GM23338 (cell line): ENCODE measurements at regions not wholly inside any gene's neighbourhood (a gene's known extent, or its start where the extent isn't known, plus 50 kb on each side); places are given as distances from the start of the nearest gene placed in this dataset.

Source experiments
- ATAC-seq: fragments of 200-7000 bp; cut with Tn5 transposase; 3 replicates; pipeline ENCODE4 v1.9.1; 2020
- DNase-seq: peaks from one replicate; pipeline ENCODE4 v3.0.0-alpha.2; 2015; ENCODE audit warnings: low spot score
- H2AFZ ChIP-seq: fragments of 200-600 bp; sonication (generic); 2 replicates; pipeline ENCODE4 v1.8.0; 2016; ENCODE audit warnings: antibody characterized with exemption, mild to moderate bottlenecking, moderate library complexity
- H3F3A ChIP-seq: fragments of 200-600 bp; sonication (generic); replicated peaks from 2 replicates; pipeline ENCODE4 v1.8.0; 2017; ENCODE audit warnings: antibody characterized with exemption, mixed run types, low read depth
- H3K27ac ChIP-seq: fragments of 200-600 bp; sonication (generic); 2 replicates; pipeline ENCODE4 v1.6.1; 2016; ENCODE audit warnings: low read depth
- H3K27me3 ChIP-seq: fragments of 200-600 bp; sonication (generic); 2 replicates; pipeline ENCODE4 v1.8.0; 2016; ENCODE audit warnings: mild to moderate bottlenecking, mixed run types, moderate library complexity; ENCODE audit not compliant: insufficient read depth
- H3K36me3 ChIP-seq: fragments of 200-600 bp; sonication (generic); 2 replicates; pipeline ENCODE4 v1.8.0; 2016; ENCODE audit warnings: mild to moderate bottlenecking; ENCODE audit not compliant: insufficient read depth
- H3K4me1 ChIP-seq: fragments of 200-600 bp; sonication (generic); 2 replicates; pipeline ENCODE4 v1.8.0; 2016; ENCODE audit warnings: mild to moderate bottlenecking, moderate library complexity; ENCODE audit not compliant: insufficient read depth
- H3K4me2 ChIP-seq: fragments of 200-600 bp; sonication (generic); 2 replicates; pipeline ENCODE4 v1.7.1; 2017; ENCODE audit warnings: mixed run types
- H3K4me3 ChIP-seq: fragments of 200-600 bp; sonication (generic); 2 replicates; pipeline ENCODE4 v1.6.1; 2016; ENCODE audit warnings: mixed run types
- H3K79me2 ChIP-seq: fragments of 200-600 bp; sonication (generic); replicated peaks from 2 replicates; pipeline ENCODE4 v1.8.0; 2017; ENCODE audit warnings: mild to moderate bottlenecking; ENCODE audit not compliant: insufficient read depth
- H3K9me2 ChIP-seq: fragments of 200-600 bp; sonication (generic); 2 replicates; pipeline ENCODE4 v1.8.0; 2017; ENCODE audit not compliant: insufficient read depth
- H4K20me1 ChIP-seq: fragments of 200-600 bp; sonication (generic); replicated peaks from 2 replicates; pipeline ENCODE4 v1.8.0; 2017; ENCODE audit warnings: mild to moderate bottlenecking; ENCODE audit not compliant: insufficient read depth
- H3K27ac Mint-ChIP-seq: 2 replicates; pipeline ENCODE4 v1.8.0; 2020; ENCODE audit warnings: inconsistent platforms, mild to moderate bottlenecking, moderate library complexity, mixed read lengths
- H3K27me3 Mint-ChIP-seq: 3 replicates; pipeline ENCODE4 v1.8.0; 2022; ENCODE audit warnings: low read depth, mild to moderate bottlenecking, moderate library complexity, mixed read lengths, inconsistent platforms; ENCODE audit not compliant: insufficient read depth, poor library complexity
- H3K36me3 Mint-ChIP-seq: 3 replicates; pipeline ENCODE4 v1.8.0; 2021; ENCODE audit warnings: low read depth, mild to moderate bottlenecking, inconsistent platforms, moderate library complexity, mixed read lengths
- H3K4me1 Mint-ChIP-seq: 3 replicates; pipeline ENCODE4 v1.8.0; 2020; ENCODE audit warnings: mild to moderate bottlenecking, inconsistent platforms, mixed read lengths
- H3K4me3 Mint-ChIP-seq: 3 replicates; pipeline ENCODE4 v1.8.0; 2021; ENCODE audit warnings: moderate library complexity, mild to moderate bottlenecking, inconsistent platforms, mixed read lengths
- H3K9me3 Mint-ChIP-seq: 3 replicates; pipeline ENCODE4 v1.8.0; 2020; ENCODE audit warnings: moderate library complexity, mild to moderate bottlenecking, inconsistent platforms, mixed read lengths
- EZH2 ChIP-seq: fragments of 200-600 bp; sonication (generic); IDR thresholded peaks from one replicate; pipeline ENCODE4 v1.8.0; 2017; ENCODE audit warnings: antibody characterized with exemption, mild to moderate bottlenecking, low read depth; ENCODE audit not compliant: unreplicated experiment
- NANOG ChIP-seq: IDR thresholded peaks from 2 replicates; pipeline ENCODE4 v1.6.1; 2016; ENCODE audit warnings: antibody characterized with exemption, borderline replicate concordance
- STAT1 ChIP-seq: IDR thresholded peaks from one replicate; pipeline ENCODE4 v1.6.1; 2016; ENCODE audit warnings: antibody characterized with exemption; ENCODE audit not compliant: unreplicated experiment
- ZNF114 ChIP-seq: fragments of 250-450 bp; sonication (Bioruptor Pico); IDR thresholded peaks from 2 replicates; pipeline ENCODE4 v1.5.0; 2020; ENCODE audit warnings: mild to moderate bottlenecking, moderate library complexity
- ZNF331 ChIP-seq: fragments of 250-450 bp; sonication (Bioruptor Pico); IDR thresholded peaks from 2 replicates; pipeline ENCODE4 v1.5.0; 2020; ENCODE audit warnings: low read depth, mild to moderate bottlenecking, moderate library complexity
- TF ChIP-seq, protein P1 (sequence below), 2 experiments: fragments of 200-600 bp in 1 of 2; sonication (generic) in 1 of 2; conservative IDR thresholded peaks; 2 replicates each; pipeline versions ENCODE4 v1.5.1 to v1.6.1; 2016 to 2017; ENCODE audit warnings: antibody characterized with exemption in 2 of 2, low read depth in 2 of 2, mild to moderate bottlenecking in 2 of 2, moderate library complexity in 1 of 2
- TF ChIP-seq, protein P2 (sequence below): IDR thresholded peaks from 2 replicates; pipeline ENCODE4 v1.6.1; 2016; ENCODE audit warnings: antibody characterized with exemption
- TF ChIP-seq, protein P3 (sequence below): fragments of 250-450 bp; sonication (Bioruptor Pico); IDR thresholded peaks from 2 replicates; pipeline ENCODE4 v1.5.0; 2020; ENCODE audit warnings: mild to moderate bottlenecking, moderate library complexity

DNA sequence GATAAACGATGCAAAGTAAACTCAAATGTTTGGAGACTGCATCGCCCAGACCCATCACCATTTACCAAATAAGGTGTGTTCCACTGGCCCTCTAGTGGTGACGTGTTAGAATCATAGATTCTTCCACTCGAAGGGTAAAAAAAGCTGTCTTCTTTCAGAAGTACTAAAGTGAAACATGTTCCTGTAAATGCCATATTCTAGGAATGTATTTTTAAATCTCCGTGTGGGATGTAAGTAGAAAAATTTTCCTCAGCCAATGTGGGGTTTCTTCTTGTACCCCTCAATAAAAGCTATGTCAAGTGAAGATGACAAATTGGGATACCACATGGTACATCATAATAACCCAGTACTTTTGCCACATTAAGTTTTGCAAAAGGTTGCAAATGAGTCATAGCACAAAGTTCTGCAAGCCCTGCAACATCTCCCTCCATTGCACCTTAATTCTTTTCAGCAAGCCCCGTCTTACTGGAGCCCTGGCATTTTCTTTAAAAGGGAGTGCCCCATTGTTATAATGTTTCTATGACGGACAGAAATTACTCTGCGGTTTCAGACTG lies 100.8 kb downstream of the CCER1 start:
- ATAC-seq (peak; percentile 69), DNase-seq (peak; percentile 78)
- no peaks in the 10 kb centered on the region for H3K9me3 Mint-ChIP-seq
- no peaks in the 10 kb centered on the region for H3K4me1 ChIP-seq
- TF ChIP-seq, protein P1, sequence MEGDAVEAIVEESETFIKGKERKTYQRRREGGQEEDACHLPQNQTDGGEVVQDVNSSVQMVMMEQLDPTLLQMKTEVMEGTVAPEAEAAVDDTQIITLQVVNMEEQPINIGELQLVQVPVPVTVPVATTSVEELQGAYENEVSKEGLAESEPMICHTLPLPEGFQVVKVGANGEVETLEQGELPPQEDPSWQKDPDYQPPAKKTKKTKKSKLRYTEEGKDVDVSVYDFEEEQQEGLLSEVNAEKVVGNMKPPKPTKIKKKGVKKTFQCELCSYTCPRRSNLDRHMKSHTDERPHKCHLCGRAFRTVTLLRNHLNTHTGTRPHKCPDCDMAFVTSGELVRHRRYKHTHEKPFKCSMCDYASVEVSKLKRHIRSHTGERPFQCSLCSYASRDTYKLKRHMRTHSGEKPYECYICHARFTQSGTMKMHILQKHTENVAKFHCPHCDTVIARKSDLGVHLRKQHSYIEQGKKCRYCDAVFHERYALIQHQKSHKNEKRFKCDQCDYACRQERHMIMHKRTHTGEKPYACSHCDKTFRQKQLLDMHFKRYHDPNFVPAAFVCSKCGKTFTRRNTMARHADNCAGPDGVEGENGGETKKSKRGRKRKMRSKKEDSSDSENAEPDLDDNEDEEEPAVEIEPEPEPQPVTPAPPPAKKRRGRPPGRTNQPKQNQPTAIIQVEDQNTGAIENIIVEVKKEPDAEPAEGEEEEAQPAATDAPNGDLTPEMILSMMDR (conservative IDR thresholded peaks at IDR 0.05; ENCODE audit: low read depth in 2 of 2) = peak; percentile 79 to 85
- no peak for TF ChIP-seq NANOG
- no peak overlapping the region for H3K4me3 ChIP-seq
- H3K9me2 ChIP-seq = no peaks in the 10 kb centered on the region
- no peaks in the 10 kb centered on the region for H3K4me1 Mint-ChIP-seq
- no peaks in the 10 kb centered on the region for H3K79me2 ChIP-seq
- H3K27ac Mint-ChIP-seq = no peak overlapping the region
- H3K36me3 ChIP-seq = no peaks in the 10 kb centered on the region
- no peaks in the 10 kb centered on the region for H3K36me3 Mint-ChIP-seq
- H3K4me3 Mint-ChIP-seq = no peak overlapping the region
- no peaks in the 10 kb centered on the region for H4K20me1 ChIP-seq
- H3F3A ChIP-seq = no peaks in the 10 kb centered on the region
- no peak overlapping the region for H2AFZ ChIP-seq
- H3K27me3 Mint-ChIP-seq = no peaks in the 10 kb centered on the region
- no peak overlapping the region for H3K27ac ChIP-seq
- H3K4me2 ChIP-seq = no peak overlapping the region
- H3K27me3 ChIP-seq = no peaks in the 10 kb centered on the region

DNA sequence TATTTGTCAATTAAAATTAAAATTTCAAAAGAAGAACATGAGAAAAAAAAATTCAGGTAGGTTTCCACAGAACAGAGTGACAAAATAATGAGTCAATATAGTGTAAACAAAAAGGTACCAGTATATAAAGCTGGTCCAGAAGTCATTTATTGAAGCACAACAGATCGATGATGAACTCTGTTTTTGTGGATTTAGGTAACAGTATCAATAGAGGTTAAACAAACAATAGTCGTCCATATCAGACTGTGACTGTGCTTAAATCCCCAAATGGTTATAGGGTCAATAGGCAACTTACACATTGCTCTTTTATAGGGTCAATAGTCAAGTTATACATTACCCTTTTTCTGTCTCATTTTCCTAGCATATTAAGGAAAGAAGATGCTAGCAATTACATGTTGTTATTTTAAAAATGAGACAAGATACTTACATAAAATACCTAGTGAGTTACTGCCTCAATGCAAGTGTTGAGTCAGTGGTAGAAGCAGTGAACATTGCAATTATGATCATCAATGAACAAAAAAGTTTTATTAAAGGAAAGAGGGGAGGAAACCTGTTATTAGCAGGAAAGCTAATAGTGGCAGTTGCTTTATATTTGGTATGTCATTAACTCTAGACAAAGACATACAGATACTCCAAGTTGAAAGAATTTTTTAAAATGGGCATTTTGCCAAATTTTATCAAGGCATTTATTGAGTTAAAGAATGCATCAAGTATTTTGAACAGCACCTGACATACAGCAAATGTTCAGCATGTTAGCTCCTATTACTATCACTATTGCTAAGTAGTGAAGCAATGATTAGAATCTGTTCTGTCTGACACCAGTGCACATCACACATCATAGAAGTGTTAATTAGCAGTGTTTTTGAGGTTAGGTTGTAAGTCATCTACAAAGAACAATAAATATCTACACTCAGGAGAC lies 102.9 kb downstream of the CCER1 start:
- Histone ChIP-seq H4K20me1 (no peaks in the 10 kb centered on the region), H2AFZ (no peak overlapping the region), H3K79me2 (no peaks in the 10 kb centered on the region), H3K9me2 (no peaks in the 10 kb centered on the region), H3K27ac (no peak overlapping the region), H3K4me3 (no peak overlapping the region), H3K4me1 (no peaks in the 10 kb centered on the region), H3K36me3 (no peaks in the 10 kb centered on the region), H3F3A (no peaks in the 10 kb centered on the region), H3K27me3 (no peaks in the 10 kb centered on the region), H3K4me2 (no peak overlapping the region)
- Mint-ChIP-seq H3K9me3 (no peaks in the 10 kb centered on the region), H3K4me3 (no peak overlapping the region), H3K27me3 (no peaks in the 10 kb centered on the region), H3K4me1 (no peaks in the 10 kb centered on the region), H3K27ac (no peak overlapping the region), H3K36me3 (no peaks in the 10 kb centered on the region)
- DNase-seq (no peak), ATAC-seq (no peak)
- TF ChIP-seq EZH2 (no peak), ZNF114 (no peak), ZNF331 (no peak), STAT1 (no peak)
- TF ChIP-seq, protein P2, sequence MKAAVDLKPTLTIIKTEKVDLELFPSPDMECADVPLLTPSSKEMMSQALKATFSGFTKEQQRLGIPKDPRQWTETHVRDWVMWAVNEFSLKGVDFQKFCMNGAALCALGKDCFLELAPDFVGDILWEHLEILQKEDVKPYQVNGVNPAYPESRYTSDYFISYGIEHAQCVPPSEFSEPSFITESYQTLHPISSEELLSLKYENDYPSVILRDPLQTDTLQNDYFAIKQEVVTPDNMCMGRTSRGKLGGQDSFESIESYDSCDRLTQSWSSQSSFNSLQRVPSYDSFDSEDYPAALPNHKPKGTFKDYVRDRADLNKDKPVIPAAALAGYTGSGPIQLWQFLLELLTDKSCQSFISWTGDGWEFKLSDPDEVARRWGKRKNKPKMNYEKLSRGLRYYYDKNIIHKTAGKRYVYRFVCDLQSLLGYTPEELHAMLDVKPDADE = no peak
- TF ChIP-seq, protein P3, sequence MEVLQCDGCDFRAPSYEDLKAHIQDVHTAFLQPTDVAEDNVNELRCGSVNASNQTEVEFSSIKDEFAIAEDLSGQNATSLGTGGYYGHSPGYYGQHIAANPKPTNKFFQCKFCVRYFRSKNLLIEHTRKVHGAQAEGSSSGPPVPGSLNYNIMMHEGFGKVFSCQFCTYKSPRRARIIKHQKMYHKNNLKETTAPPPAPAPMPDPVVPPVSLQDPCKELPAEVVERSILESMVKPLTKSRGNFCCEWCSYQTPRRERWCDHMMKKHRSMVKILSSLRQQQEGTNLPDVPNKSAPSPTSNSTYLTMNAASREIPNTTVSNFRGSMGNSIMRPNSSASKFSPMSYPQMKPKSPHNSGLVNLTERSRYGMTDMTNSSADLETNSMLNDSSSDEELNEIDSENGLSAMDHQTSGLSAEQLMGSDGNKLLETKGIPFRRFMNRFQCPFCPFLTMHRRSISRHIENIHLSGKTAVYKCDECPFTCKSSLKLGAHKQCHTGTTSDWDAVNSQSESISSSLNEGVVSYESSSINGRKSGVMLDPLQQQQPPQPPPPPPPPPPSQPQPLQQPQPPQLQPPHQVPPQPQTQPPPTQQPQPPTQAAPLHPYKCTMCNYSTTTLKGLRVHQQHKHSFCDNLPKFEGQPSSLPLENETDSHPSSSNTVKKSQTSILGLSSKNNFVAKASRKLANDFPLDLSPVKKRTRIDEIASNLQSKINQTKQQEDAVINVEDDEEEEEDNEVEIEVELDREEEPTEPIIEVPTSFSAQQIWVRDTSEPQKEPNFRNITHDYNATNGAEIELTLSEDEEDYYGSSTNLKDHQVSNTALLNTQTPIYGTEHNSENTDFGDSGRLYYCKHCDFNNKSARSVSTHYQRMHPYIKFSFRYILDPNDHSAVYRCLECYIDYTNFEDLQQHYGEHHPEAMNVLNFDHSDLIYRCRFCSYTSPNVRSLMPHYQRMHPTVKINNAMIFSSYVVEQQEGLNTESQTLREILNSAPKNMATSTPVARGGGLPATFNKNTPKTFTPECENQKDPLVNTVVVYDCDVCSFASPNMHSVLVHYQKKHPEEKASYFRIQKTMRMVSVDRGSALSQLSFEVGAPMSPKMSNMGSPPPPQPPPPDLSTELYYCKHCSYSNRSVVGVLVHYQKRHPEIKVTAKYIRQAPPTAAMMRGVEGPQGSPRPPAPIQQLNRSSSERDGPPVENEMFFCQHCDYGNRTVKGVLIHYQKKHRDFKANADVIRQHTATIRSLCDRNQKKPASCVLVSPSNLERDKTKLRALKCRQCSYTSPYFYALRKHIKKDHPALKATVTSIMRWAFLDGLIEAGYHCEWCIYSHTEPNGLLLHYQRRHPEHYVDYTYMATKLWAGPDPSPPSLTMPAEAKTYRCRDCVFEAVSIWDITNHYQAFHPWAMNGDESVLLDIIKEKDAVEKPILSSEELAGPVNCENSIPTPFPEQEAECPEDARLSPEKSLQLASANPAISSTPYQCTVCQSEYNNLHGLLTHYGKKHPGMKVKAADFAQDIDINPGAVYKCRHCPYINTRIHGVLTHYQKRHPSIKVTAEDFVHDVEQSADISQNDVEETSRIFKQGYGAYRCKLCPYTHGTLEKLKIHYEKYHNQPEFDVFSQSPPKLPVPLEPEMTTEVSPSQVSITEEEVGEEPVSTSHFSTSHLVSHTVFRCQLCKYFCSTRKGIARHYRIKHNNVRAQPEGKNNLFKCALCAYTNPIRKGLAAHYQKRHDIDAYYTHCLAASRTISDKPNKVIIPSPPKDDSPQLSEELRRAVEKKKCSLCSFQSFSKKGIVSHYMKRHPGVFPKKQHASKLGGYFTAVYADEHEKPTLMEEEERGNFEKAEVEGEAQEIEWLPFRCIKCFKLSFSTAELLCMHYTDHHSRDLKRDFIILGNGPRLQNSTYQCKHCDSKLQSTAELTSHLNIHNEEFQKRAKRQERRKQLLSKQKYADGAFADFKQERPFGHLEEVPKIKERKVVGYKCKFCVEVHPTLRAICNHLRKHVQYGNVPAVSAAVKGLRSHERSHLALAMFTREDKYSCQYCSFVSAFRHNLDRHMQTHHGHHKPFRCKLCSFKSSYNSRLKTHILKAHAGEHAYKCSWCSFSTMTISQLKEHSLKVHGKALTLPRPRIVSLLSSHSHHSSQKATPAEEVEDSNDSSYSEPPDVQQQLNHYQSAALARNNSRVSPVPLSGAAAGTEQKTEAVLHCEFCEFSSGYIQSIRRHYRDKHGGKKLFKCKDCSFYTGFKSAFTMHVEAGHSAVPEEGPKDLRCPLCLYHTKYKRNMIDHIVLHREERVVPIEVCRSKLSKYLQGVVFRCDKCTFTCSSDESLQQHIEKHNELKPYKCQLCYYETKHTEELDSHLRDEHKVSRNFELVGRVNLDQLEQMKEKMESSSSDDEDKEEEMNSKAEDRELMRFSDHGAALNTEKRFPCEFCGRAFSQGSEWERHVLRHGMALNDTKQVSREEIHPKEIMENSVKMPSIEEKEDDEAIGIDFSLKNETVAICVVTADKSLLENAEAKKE = no peak
